ENCODE measurements at regions not wholly inside any gene's neighbourhood (a gene's known extent, or its start where the extent isn't known, plus 50 kb on each side); places are given as distances from the start of the nearest gene placed in this dataset.

- H3K14ac ChIP-seq (ENCODE audit: insufficient read length): no peak overlapping the region
- 92% methylated on average over 2 of the region's 2 CpGs; no CpG with 5 or more reads in 1 of the 2 experiments for WGBS, 2 experiments (ENCODE audit: extremely low coverage in 1 of 2, insufficient coverage in 1 of 2, insufficient read length in 1 of 2, insufficient replicate concordance in 2 of 2, low coverage in 1 of 2, low lambda C conversion rate in 2 of 2, missing lambda C conversion rate in 1 of 2)
- no peak overlapping the region for H4K5ac ChIP-seq (ENCODE audit: insufficient read length, low read depth, low read length)
- H2AK5ac ChIP-seq (ENCODE audit: low read depth, low read length): no peak overlapping the region
- H3K9me3 ChIP-seq (ENCODE audit: insufficient read depth in 2 of 2, low read depth in 1 of 2, low read length in 1 of 2): peaks cover 0 to 5% of the 10 kb centered on the region in 2 experiments; a peak in 1 of 4 replicates
- H2BK120ac ChIP-seq (replicated peaks; ENCODE audit: low read depth, low read length): no peak overlapping the region
- FAIRE-seq (no peak), DNase-seq (ENCODE audit: low read depth in 1 of 2, low spot score in 2 of 2) (no peak)
- no peak overlapping the region for H2BK20ac ChIP-seq (ENCODE audit: low read length)
- no peak overlapping the region for H3K18ac ChIP-seq (ENCODE audit: extremely low read depth, low read length)
- H3K79me1 ChIP-seq (ENCODE audit: low read depth, low read length): no peaks in the 10 kb centered on the region
- no peaks in the 10 kb centered on the region for H3K79me2 ChIP-seq (ENCODE audit: control insufficient read depth in 1 of 2, insufficient read depth in 2 of 2, low read length in 2 of 2)
- no peak overlapping the region for H4K8ac ChIP-seq (ENCODE audit: extremely low read depth, insufficient read depth, low read length)
- no peak overlapping the region for H3K4ac ChIP-seq (replicated peaks; ENCODE audit: insufficient read length, low read depth, low read length)
- no peak overlapping the region for H3K23ac ChIP-seq (ENCODE audit: insufficient read length)
- no peak overlapping the region for H2AFZ ChIP-seq (ENCODE audit: low read length)
- no peak overlapping the region for H4K91ac ChIP-seq (replicated peaks; ENCODE audit: insufficient read length, low read length)
- no peaks in the 10 kb centered on the region for H3K27me3 ChIP-seq (replicated peaks in 1 of 4; ENCODE audit: control insufficient read depth in 3 of 4, extremely low read depth in 1 of 4, insufficient read depth in 3 of 4, low read length in 3 of 4)
- no peaks in the 10 kb centered on the region for H3K4me1 ChIP-seq (replicated peaks in 1 of 4; ENCODE audit: control insufficient read depth in 3 of 4, insufficient read depth in 4 of 4, low read length in 3 of 4)
- no peak overlapping the region for H3K56ac ChIP-seq (replicated peaks; ENCODE audit: insufficient read length, low read depth, low read length)
- POLR2A ChIA-PET (ENCODE audit: partially characterized antibody): no interaction called here
- TF ChIP-seq HDAC2 (IDR thresholded peaks at IDR 0.05; ENCODE audit: borderline replicate concordance in 1 of 2, low read depth in 2 of 2, low read length in 2 of 2) (no peak), GTF2F1 (IDR thresholded peaks at IDR 0.05; ENCODE audit: borderline replicate concordance, low read depth, low read length) (no peak), SIRT6 (IDR thresholded peaks at IDR 0.05; ENCODE audit: low read length) (no peak), CEBPB (IDR thresholded peaks at IDR 0.05; ENCODE audit: low read depth, low read length) (no peak), KDM5A (IDR thresholded peaks at IDR 0.05; ENCODE audit: low read length) (no peak), POU5F1 (IDR thresholded peaks at IDR 0.05; ENCODE audit: low read depth, low read length) (no peak)
- CTCF ChIA-PET (ENCODE audit: partially characterized antibody): no interaction called here
- no peaks in the 10 kb centered on the region for H3K23me2 ChIP-seq (ENCODE audit: low read depth, low read length)
- no peak overlapping the region for H3K4me2 ChIP-seq (ENCODE audit: insufficient read depth in 1 of 2, low read depth in 2 of 2, low read length in 2 of 2)
- H2BK5ac ChIP-seq (ENCODE audit: low read depth, low read length): no peak overlapping the region
- H4K20me1 ChIP-seq (replicated peaks in 1 of 2; ENCODE audit: control insufficient read depth in 1 of 2, insufficient read depth in 2 of 2, low read length in 2 of 2): no peaks in the 10 kb centered on the region
- no peak overlapping the region for H2BK15ac ChIP-seq (ENCODE audit: low read length)
- H3K9ac ChIP-seq (replicated peaks in 1 of 4; ENCODE audit: extremely low read depth in 1 of 4, low read depth in 3 of 4, low read length in 3 of 4): no peak overlapping the region
- H3K36me3 ChIP-seq (ENCODE audit: control insufficient read depth in 2 of 4, insufficient read depth in 4 of 4, low read length in 3 of 4): no peaks in the 10 kb centered on the region
- no peak overlapping the region for H3K4me3 ChIP-seq (ENCODE audit: extremely low read depth in 1 of 4, insufficient read depth in 2 of 4, low read depth in 3 of 4, low read length in 4 of 4)
- no peak overlapping the region for H3K27ac ChIP-seq (ENCODE audit: low read depth, low read length)
- no peak overlapping the region for H2BK12ac ChIP-seq (ENCODE audit: low read depth, low read length)
These were observed 598.6 kb downstream of the TBC1D32 start for GRCh38 chr6:120735641-120736040.
